ENCODE measurements at regions not wholly inside any gene's neighbourhood (a gene's known extent, or its start where the extent isn't known, plus 50 kb on each side); places are given as distances from the start of the nearest gene placed in this dataset.

DNA sequence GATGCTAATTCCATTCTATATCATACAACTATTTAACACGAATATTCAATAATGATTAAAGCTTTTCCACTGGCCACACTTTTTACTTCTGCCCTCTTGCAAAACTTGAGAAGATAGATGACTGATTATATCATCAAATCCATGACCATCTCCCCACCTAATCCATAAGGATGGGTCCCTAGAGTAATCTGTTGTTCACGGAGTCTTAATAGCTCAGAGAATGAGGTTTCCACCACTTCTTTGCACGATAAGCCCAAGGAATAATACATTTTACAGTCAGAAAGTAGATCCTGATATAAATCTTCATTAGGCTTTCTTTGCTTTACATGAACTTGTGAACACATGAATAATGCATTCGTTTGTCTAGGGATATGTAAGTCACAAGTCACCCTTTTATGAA, 527.2 kb downstream of the GALC start:
- TF ChIP-seq, protein P1, sequence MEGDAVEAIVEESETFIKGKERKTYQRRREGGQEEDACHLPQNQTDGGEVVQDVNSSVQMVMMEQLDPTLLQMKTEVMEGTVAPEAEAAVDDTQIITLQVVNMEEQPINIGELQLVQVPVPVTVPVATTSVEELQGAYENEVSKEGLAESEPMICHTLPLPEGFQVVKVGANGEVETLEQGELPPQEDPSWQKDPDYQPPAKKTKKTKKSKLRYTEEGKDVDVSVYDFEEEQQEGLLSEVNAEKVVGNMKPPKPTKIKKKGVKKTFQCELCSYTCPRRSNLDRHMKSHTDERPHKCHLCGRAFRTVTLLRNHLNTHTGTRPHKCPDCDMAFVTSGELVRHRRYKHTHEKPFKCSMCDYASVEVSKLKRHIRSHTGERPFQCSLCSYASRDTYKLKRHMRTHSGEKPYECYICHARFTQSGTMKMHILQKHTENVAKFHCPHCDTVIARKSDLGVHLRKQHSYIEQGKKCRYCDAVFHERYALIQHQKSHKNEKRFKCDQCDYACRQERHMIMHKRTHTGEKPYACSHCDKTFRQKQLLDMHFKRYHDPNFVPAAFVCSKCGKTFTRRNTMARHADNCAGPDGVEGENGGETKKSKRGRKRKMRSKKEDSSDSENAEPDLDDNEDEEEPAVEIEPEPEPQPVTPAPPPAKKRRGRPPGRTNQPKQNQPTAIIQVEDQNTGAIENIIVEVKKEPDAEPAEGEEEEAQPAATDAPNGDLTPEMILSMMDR (IDR thresholded peaks at IDR 0.05): no peak
- TF ChIP-seq POLR2A (IDR thresholded peaks at IDR 0.05) (no peak), POLR2AphosphoS5 (IDR thresholded peaks at IDR 0.05) (no peak)

Measured in breast epithelium (tissue), 3 donors.